DND-41 (cell line): ENCODE measurements at regions not wholly inside any gene's neighbourhood (a gene's known extent, or its start where the extent isn't known, plus 50 kb on each side); places are given as distances from the start of the nearest gene placed in this dataset.

Experiments
- EZH2 ChIP-seq: IDR thresholded peaks from 3 replicates; pipeline ENCODE4 v1.6.1; 2012; ENCODE audit warnings: borderline replicate concordance, low read depth, mild to moderate bottlenecking, moderate library complexity, low read length, inconsistent platforms; ENCODE audit not compliant: severe bottlenecking
- TF ChIP-seq, protein P1 (sequence below): IDR thresholded peaks from 2 replicates; pipeline ENCODE4 v1.5.1; 2012; ENCODE audit warnings: borderline replicate concordance, low read length, moderate library complexity, mild to moderate bottlenecking; ENCODE audit not compliant: poor library complexity, severe bottlenecking; ENCODE audit errors: extremely low read depth

DNA sequence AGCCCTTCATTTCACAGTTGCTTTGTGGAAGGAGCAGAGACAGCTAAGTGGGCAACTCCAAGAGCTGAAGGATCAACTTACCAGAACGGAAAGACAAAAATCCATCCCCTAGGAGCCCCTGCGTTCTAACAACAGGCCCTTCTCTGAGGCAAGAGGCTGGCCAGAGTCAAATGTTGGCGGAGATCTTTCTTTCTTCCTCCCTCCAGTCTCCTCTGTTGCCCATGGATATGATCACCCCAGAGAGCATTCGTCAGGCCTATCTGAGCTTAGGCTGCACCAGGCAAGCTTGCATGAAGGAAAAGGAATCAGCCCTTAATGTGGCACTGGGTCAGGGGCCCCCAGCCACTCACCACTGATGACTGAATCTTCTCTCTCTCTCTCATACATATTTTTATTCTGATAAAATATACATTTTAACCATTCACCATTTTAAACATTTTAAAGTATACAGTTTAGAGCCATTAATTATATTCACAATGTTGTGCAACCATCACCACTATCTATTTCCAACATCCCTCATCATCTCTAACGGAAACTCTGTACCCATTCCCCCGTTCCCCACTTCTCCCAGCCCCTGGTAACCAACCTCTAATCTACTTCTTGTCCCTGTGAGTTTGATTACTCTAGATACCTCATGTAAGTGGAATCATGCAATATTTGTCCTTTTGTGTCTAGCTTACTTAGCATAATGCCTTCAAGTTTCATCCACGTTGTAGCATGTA lies 52.9 kb upstream of the CCND2 start:
- TF ChIP-seq, protein P1, sequence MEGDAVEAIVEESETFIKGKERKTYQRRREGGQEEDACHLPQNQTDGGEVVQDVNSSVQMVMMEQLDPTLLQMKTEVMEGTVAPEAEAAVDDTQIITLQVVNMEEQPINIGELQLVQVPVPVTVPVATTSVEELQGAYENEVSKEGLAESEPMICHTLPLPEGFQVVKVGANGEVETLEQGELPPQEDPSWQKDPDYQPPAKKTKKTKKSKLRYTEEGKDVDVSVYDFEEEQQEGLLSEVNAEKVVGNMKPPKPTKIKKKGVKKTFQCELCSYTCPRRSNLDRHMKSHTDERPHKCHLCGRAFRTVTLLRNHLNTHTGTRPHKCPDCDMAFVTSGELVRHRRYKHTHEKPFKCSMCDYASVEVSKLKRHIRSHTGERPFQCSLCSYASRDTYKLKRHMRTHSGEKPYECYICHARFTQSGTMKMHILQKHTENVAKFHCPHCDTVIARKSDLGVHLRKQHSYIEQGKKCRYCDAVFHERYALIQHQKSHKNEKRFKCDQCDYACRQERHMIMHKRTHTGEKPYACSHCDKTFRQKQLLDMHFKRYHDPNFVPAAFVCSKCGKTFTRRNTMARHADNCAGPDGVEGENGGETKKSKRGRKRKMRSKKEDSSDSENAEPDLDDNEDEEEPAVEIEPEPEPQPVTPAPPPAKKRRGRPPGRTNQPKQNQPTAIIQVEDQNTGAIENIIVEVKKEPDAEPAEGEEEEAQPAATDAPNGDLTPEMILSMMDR: no peak
- no peak for TF ChIP-seq EZH2
